ENCODE measurements at regions not wholly inside any gene's neighbourhood (a gene's known extent, or its start where the extent isn't known, plus 50 kb on each side); places are given as distances from the start of the nearest gene placed in this dataset.

GRCh38 chr2:123563515-123563914, 461.6 kb upstream of the CNTNAP5 start:
- POLR2A ChIA-PET, result no interaction called here
- H3K4me1 ChIP-seq (ENCODE audit: control insufficient read depth, insufficient read depth, low read length), result no peaks in the 10 kb centered on the region
- no peaks in the 10 kb centered on the region for H3K36me3 ChIP-seq (ENCODE audit: control insufficient read depth, insufficient read depth, low read length)
- BruUV-seq (replicated peaks), result no TSS peak
- in situ Hi-C loops (cut with HindIII; ENCODE audit: low pct_unique_long_range_greater_than_20kb, low sequenced_read_pairs), result no loop called here
- CTCF ChIA-PET, result no interaction called here
- intact Hi-C loops (cut with micrococcal nuclease; ENCODE audit: unreplicated experiment), result no loop called here
- no peak overlapping the region for H3K27ac ChIP-seq (ENCODE audit: low read length)
- no peaks in the 10 kb centered on the region for H3K9me3 ChIP-seq (ENCODE audit: control insufficient read depth, insufficient read depth, low read depth, low read length)
- no peak for DNase-seq (ENCODE audit: low read depth, low spot score)
- TF ChIP-seq REST (IDR thresholded peaks at IDR 0.05; ENCODE audit: insufficient read depth in 1 of 2, low read depth in 2 of 2, low read length in 1 of 2), result no peak
- no peak for TF ChIP-seq TCF7L2 (IDR thresholded peaks at IDR 0.05; ENCODE audit: low read depth, low read length)
- TF ChIP-seq CTCF (IDR thresholded peaks at IDR 0.05), result no peak
- no peak for TF ChIP-seq POLR2AphosphoS5 (IDR thresholded peaks at IDR 0.05; ENCODE audit: low read depth, low read length)
- no peak for TF ChIP-seq SIN3A (IDR thresholded peaks at IDR 0.05; ENCODE audit: borderline replicate concordance, insufficient read depth, low read depth, low read length)
- ATAC-seq, result no peak
- H3K4me3 ChIP-seq (ENCODE audit: low read depth in 2 of 2, low read length in 2 of 2), result no peak overlapping the region
- no peaks in the 10 kb centered on the region for H3K27me3 ChIP-seq (ENCODE audit: control insufficient read depth, insufficient read depth, low read length)

GRCh38 chr2:123566291-123566946, 458.7 kb upstream of the CNTNAP5 start:
- intact Hi-C loops (cut with micrococcal nuclease; ENCODE audit: unreplicated experiment), result no loop called here
- Histone ChIP-seq H3K4me1 (ENCODE audit: control insufficient read depth, insufficient read depth, low read length) (no peaks in the 10 kb centered on the region), H3K27ac (ENCODE audit: low read length) (no peak overlapping the region), H3K27me3 (ENCODE audit: control insufficient read depth, insufficient read depth, low read length) (no peaks in the 10 kb centered on the region), H3K4me3 (ENCODE audit: low read depth in 2 of 2, low read length in 2 of 2) (no peak overlapping the region), H3K36me3 (ENCODE audit: control insufficient read depth, insufficient read depth, low read length) (no peaks in the 10 kb centered on the region), H3K9me3 (ENCODE audit: control insufficient read depth, insufficient read depth, low read depth, low read length) (no peaks in the 10 kb centered on the region)
- TF ChIP-seq TCF7L2 (IDR thresholded peaks at IDR 0.05; ENCODE audit: low read depth, low read length) (no peak), CTCF (IDR thresholded peaks at IDR 0.05) (no peak), REST (IDR thresholded peaks at IDR 0.05; ENCODE audit: insufficient read depth in 1 of 2, low read depth in 2 of 2, low read length in 1 of 2) (no peak), SIN3A (IDR thresholded peaks at IDR 0.05; ENCODE audit: borderline replicate concordance, insufficient read depth, low read depth, low read length) (no peak), POLR2AphosphoS5 (IDR thresholded peaks at IDR 0.05; ENCODE audit: low read depth, low read length) (no peak)
- CTCF ChIA-PET, result no interaction called here
- POLR2A ChIA-PET, result no interaction called here
- BruUV-seq (replicated peaks), result no TSS peak
- no peak for DNase-seq (ENCODE audit: low read depth, low spot score)
- in situ Hi-C loops (cut with HindIII; ENCODE audit: low pct_unique_long_range_greater_than_20kb, low sequenced_read_pairs), result no loop called here
- no peak for ATAC-seq

Measured in Panc1 (cell line).